Right atrium auricular region (tissue), 2 donors: ENCODE measurements at regions not wholly inside any gene's neighbourhood (a gene's known extent, or its start where the extent isn't known, plus 50 kb on each side); places are given as distances from the start of the nearest gene placed in this dataset.
"Not testable (repeated sequence)": the region's sequence is repeated elsewhere in the genome, so short reads cannot be mapped to it uniquely, and the experiment has no call there.

ENCODE experiments used
- DNase-seq: peaks from one replicate; pipeline ENCODE4 v3.0.0-alpha.2; 2019; ENCODE audit warnings: low spot score
- H3K27ac ChIP-seq, 2 donors: fragments of 200-600 bp; sonication (generic); 1 replicate in 1 of 2; 2 replicates in 1 of 2; pipeline ENCODE4 v1.5.1; 2016 to 2019
- H3K27me3 ChIP-seq, 2 donors: fragments of 200-600 bp; sonication (generic); one replicate each; pipeline versions ENCODE4 v1.5.1 to v1.6.0; 2017 to 2019
- H3K36me3 ChIP-seq: fragments of 200-600 bp; sonication (generic); one replicate; pipeline ENCODE4 v1.5.1; 2016
- H3K4me1 ChIP-seq, 2 donors: fragments of 200-600 bp; sonication (generic); one replicate each; pipeline versions ENCODE4 v1.5.1 to v1.6.0; 2017 to 2019
- H3K4me3 ChIP-seq, 2 donors: fragments of 200-600 bp; sonication (generic); 1 replicate in 1 of 2; 2 replicates in 1 of 2; pipeline ENCODE4 v1.5.1; 2017 to 2019; ENCODE audit warnings: mild to moderate bottlenecking in 1 of 2, moderate library complexity in 1 of 2
- H3K9me3 ChIP-seq, 2 donors: fragments of 200-600 bp; sonication (generic); one replicate each; pipeline ENCODE4 v1.5.1; 2019
- TF ChIP-seq, protein P1 (sequence below), 2 donors: fragments of 200-600 bp; sonication (generic); IDR thresholded peaks; one replicate each; pipeline ENCODE4 v1.5.1; 2019; ENCODE audit warnings: antibody characterized with exemption in 2 of 2

DNA sequence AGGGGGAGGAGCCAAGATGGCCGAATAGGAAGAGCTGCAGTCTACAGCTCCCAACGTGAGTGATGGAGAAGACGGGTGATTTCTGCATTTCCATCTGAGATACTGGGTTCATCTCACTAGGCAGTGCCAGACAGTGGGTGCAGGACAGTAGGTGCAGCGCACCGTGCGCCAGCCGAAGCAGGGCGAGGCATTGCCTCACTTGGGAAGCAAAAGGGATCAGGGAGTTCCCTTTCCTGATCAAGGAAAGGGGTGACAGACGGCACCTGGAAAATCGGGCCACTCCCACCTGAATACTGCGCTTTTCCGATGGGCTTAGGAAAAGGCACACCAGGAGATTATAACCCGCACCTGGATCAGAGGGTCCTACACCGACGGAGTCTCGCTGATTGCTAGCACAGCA is 121.1 kb upstream of the SESTD1 start:
- H3K4me3 ChIP-seq, H3K27me3 ChIP-seq, H3K27ac ChIP-seq, H3K9me3 ChIP-seq, H3K4me1 ChIP-seq, H3K36me3 ChIP-seq, DNase-seq: not testable (repeated sequence)

DNA sequence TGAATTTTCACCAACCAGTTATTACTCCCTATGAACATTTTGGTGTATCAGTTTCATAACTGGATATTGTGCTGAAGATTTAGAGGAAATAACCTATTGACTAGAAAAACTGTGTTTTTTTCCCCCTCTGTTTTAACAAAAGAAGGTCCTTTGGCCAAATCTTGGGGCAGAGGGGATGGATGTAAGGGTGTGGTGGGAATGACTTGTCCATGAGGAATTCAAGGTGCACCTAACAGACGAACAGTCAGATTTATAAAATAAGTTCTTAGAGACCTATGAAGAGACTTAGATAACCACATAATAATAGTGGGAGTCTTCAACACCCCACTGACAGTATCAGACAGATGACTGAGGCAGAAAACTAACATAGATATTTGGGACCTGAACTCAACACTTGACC is 119.3 kb upstream of the SESTD1 start:
- TF ChIP-seq, protein P1, sequence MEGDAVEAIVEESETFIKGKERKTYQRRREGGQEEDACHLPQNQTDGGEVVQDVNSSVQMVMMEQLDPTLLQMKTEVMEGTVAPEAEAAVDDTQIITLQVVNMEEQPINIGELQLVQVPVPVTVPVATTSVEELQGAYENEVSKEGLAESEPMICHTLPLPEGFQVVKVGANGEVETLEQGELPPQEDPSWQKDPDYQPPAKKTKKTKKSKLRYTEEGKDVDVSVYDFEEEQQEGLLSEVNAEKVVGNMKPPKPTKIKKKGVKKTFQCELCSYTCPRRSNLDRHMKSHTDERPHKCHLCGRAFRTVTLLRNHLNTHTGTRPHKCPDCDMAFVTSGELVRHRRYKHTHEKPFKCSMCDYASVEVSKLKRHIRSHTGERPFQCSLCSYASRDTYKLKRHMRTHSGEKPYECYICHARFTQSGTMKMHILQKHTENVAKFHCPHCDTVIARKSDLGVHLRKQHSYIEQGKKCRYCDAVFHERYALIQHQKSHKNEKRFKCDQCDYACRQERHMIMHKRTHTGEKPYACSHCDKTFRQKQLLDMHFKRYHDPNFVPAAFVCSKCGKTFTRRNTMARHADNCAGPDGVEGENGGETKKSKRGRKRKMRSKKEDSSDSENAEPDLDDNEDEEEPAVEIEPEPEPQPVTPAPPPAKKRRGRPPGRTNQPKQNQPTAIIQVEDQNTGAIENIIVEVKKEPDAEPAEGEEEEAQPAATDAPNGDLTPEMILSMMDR (IDR thresholded peaks at IDR 0.05): no peak
- no peak overlapping the region for H3K4me3 ChIP-seq
- H3K4me1 ChIP-seq: no peaks in the 10 kb centered on the region
- no peak overlapping the region for H3K27ac ChIP-seq
- H3K27me3 ChIP-seq: no peaks in the 10 kb centered on the region
- DNase-seq: no peak
- H3K36me3 ChIP-seq: no peaks in the 10 kb centered on the region
- H3K9me3 ChIP-seq: no peaks in the 10 kb centered on the region

DNA sequence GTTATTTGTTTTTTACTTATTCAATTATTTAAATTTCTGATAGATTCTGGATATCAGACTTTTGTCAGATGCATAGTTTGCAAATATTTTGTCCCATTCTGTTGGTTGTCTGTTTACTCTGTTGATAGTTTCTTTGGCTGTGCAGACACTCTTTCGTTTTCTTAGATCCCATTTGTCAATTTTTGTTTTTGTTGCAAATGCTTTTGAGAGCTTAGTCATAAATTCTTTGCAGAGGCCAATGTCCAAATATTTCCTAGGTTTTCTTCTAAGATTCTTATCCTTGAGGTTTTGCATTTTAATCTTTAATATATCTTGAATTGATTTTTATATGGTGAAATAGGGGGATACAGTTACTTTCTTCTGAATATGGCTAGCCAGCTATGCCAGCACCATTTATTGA is 112.7 kb upstream of the SESTD1 start:
- Histone ChIP-seq H3K36me3 (no peaks in the 10 kb centered on the region), H3K27me3 (no peaks in the 10 kb centered on the region), H3K4me1 (no peaks in the 10 kb centered on the region), H3K4me3 (no peak overlapping the region), H3K27ac (no peak overlapping the region), H3K9me3 (peaks cover 0 to 3% of the 10 kb centered on the region in 2 donors)
- no peak for DNase-seq
- TF ChIP-seq, protein P1 (IDR thresholded peaks at IDR 0.05): no peak

DNA sequence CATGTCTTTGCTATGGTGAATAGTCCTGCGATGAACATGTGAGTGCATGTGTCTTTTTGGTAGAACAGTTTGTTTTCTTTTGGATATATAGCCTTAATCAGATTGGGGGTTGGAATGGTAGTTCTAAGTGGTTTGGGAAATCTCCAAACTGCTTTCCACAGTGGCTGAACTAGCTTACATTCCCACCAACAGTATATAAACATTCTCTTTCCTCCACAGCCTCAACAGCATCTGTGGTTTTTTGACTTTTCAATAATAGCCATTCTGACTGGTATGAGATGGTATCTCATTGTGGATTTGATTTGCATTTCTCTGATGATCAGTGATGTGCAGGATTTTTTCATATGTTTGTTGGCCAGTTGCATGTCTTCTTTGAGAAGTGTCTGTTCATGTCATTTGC is 112.2 kb upstream of the SESTD1 start:
- H3K4me3 ChIP-seq: no peak overlapping the region
- no peaks in the 10 kb centered on the region for H3K36me3 ChIP-seq
- H3K27me3 ChIP-seq: no peaks in the 10 kb centered on the region
- H3K4me1 ChIP-seq: no peaks in the 10 kb centered on the region
- H3K9me3 ChIP-seq: peaks cover 0 to 3% of the 10 kb centered on the region in 2 donors
- TF ChIP-seq, protein P1 (IDR thresholded peaks at IDR 0.05): no peak
- DNase-seq: no peak
- no peak overlapping the region for H3K27ac ChIP-seq

DNA sequence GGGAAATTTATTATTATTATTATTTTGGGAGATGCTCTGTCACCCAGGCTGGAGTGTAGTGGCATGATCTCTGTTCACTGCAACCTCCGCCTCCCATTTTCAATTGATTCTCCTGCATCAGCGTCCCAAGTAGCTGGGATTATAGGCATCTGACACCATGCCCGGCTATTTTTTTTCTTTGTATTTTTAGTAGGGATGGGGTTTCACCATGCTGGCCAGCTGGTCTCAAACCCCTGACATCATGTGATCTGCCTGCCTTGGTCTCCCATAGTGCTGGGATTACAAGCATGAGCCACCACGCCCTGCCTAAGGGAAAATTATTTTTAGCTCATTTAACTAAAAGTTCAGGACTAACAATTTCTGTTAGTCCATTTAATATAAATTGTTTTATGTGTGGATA is 109.2 kb upstream of the SESTD1 start:
- no peak overlapping the region for H3K27ac ChIP-seq
- H3K9me3 ChIP-seq: peaks cover 0 to 3% of the 10 kb centered on the region in 2 donors
- TF ChIP-seq, protein P1 (IDR thresholded peaks at IDR 0.05): no peak
- no peaks in the 10 kb centered on the region for H3K27me3 ChIP-seq
- no peaks in the 10 kb centered on the region for H3K36me3 ChIP-seq
- H3K4me1 ChIP-seq: no peaks in the 10 kb centered on the region
- DNase-seq: no peak
- H3K4me3 ChIP-seq: no peak overlapping the region

DNA sequence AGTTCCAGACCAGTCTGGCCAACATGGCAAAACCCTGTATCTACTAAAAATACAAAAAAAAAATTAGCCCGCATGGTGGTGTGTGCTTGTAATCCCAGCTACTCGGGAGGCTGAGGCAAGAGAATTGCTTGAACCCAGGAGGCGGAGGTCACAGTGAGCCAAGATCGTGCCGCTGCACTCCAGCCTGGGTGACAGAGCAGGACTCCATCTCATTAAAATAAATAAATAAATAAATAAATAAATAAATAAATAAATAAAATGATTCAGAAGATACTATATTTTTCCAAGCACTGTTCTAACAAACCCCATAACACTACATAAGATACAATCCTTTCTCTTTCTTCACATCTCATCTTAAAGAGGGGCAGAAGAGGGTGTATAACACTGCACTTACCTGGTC is 100.9 kb upstream of the SESTD1 start:
- H3K4me3 ChIP-seq, H3K27ac ChIP-seq, DNase-seq, H3K9me3 ChIP-seq, H3K36me3 ChIP-seq, H3K4me1 ChIP-seq, H3K27me3 ChIP-seq: not testable (repeated sequence)

DNA sequence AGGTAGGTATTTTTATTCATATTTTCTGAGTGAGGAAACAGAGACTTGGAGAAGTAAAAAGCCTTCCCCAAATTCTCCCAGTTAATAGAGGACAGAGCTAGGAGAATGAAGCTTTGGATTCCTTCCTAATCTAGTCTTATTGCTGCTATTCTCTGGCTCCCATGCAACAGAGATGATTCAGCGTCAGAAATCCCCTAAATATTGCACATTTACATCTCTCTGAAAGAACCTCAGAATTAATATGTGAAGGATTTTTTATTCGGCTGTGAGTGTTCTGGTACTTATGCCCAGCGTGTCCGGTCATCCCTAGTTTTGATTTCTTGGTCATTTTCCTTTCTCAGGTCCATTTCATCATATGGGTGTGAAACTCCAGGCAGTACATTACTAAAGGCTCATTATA is 91.2 kb upstream of the SESTD1 start:
- H3K27me3 ChIP-seq: no peaks in the 10 kb centered on the region
- no peaks in the 10 kb centered on the region for H3K36me3 ChIP-seq
- H3K4me3 ChIP-seq: no peak overlapping the region
- TF ChIP-seq, protein P1 (IDR thresholded peaks at IDR 0.05): no peak
- no peaks in the 10 kb centered on the region for H3K9me3 ChIP-seq
- H3K27ac ChIP-seq: no peak overlapping the region
- no peaks in the 10 kb centered on the region for H3K4me1 ChIP-seq
- no peak for DNase-seq
